ENCODE measurements at regions not wholly inside any gene's neighbourhood (a gene's known extent, or its start where the extent isn't known, plus 50 kb on each side); places are given as distances from the start of the nearest gene placed in this dataset.

DNA sequence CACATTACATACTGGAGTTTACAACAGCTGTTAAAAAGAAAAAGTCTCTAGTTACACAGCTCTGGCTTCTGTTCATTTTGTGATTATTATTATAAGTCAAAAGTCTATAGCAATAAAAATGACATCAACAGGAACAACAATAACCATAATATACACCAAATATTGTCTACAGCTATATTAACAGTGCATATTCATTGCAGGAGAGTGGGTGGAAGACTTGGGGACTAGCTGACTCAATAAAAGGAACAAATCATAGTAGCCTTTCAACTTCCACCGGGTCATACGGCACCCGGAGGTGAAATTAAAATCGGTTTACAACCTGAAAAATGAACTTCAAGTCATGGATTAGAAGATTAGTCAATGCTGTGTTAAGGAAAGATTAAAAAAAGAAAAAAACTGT, 642.1 kb downstream of the SATB2 start:
- TF ChIP-seq CTCF (IDR thresholded peaks at IDR 0.05; ENCODE audit: low read depth, low read length) = no peak
- H3K4me3 ChIP-seq (replicated peaks in 1 of 2; ENCODE audit: low read depth in 2 of 2, low read length in 2 of 2) = no peak overlapping the region
- no peak for DNase-seq (ENCODE audit: low read depth in 2 of 2)

DNA sequence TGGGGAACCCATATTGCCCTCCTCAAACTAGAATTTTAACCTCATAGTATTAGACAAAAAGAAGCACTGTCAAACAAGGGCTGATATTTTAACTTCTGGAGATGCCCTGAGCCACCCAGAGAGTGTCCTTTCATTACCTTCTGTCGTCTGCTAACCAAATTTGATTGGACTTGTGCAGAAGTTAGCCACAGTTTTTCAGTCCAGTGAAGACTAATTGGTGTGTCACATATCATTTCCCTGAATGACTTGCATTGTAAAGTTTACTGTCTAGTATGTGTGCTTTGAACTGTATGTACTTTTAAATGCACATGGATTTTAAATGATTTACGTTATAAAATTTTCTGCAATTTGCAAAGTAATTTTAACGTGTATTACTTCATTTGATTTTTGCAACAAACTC, 646.5 kb downstream of the SATB2 start:
- DNase-seq (ENCODE audit: low read depth in 2 of 2) = no peak
- TF ChIP-seq CTCF (IDR thresholded peaks at IDR 0.05; ENCODE audit: low read depth, low read length) = no peak
- no peak overlapping the region for H3K4me3 ChIP-seq (replicated peaks in 1 of 2; ENCODE audit: low read depth in 2 of 2, low read length in 2 of 2)

DNA sequence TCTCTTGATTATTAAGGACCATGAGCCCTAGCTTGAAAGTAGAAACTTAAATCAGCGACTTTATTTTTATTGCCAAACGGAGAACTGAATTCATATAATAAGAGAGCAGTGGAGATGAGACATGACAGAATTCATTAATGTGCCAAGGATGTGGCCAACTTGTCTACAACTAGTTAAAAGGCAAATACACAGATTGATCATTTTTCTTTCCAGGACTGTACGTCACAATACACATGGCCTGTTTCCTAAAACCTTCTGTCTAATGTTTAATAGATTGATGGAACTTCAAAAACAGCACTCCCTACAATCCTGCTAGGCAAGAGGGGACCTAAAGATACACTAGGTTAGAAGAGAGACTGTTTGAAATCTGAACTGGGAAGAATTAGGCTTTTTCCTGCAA, 647.8 kb downstream of the SATB2 start:
- TF ChIP-seq CTCF (IDR thresholded peaks at IDR 0.05; ENCODE audit: low read depth, low read length) = no peak
- H3K4me3 ChIP-seq (replicated peaks in 1 of 2; ENCODE audit: low read depth in 2 of 2, low read length in 2 of 2) = no peak overlapping the region
- DNase-seq (ENCODE audit: low read depth in 2 of 2) = no peak

GRCh38 chr2:198807131-198807530, 650.6 kb downstream of the SATB2 start:
- no peak overlapping the region for H3K4me3 ChIP-seq (replicated peaks in 1 of 2; ENCODE audit: low read depth in 2 of 2, low read length in 2 of 2)
- peak in 1 of 2 donors; percentile 13 for DNase-seq (ENCODE audit: low read depth in 2 of 2)
- TF ChIP-seq CTCF (IDR thresholded peaks at IDR 0.05; ENCODE audit: low read depth, low read length) = no peak

GRCh38 chr2:198795419-198795818, 662.3 kb downstream of the SATB2 start:
- DNase-seq (ENCODE audit: low read depth in 2 of 2) = no peak
- TF ChIP-seq CTCF (IDR thresholded peaks at IDR 0.05; ENCODE audit: low read depth, low read length) = no peak
- H3K4me3 ChIP-seq (replicated peaks in 1 of 2; ENCODE audit: low read depth in 2 of 2, low read length in 2 of 2) = no peak overlapping the region

GRCh38 chr2:198791623-198792022, 666.1 kb downstream of the SATB2 start:
- TF ChIP-seq CTCF (IDR thresholded peaks at IDR 0.05; ENCODE audit: low read depth, low read length) = no peak
- DNase-seq (ENCODE audit: low read depth in 2 of 2) = no peak
- no peak overlapping the region for H3K4me3 ChIP-seq (replicated peaks in 1 of 2; ENCODE audit: low read depth in 2 of 2, low read length in 2 of 2)

GRCh38 chr2:198788676-198789075, 669.1 kb downstream of the SATB2 start:
- TF ChIP-seq CTCF (IDR thresholded peaks at IDR 0.05; ENCODE audit: low read depth, low read length) = no peak
- no peak for DNase-seq (ENCODE audit: low read depth in 2 of 2)
- no peak overlapping the region for H3K4me3 ChIP-seq (replicated peaks in 1 of 2; ENCODE audit: low read depth in 2 of 2, low read length in 2 of 2)
